ENCODE measurements at regions not wholly inside any gene's neighbourhood (a gene's known extent, or its start where the extent isn't known, plus 50 kb on each side); places are given as distances from the start of the nearest gene placed in this dataset.

Small RNA genes in the stretch of these regions (small RNA-seq; reads per million reads assigned to genes)
- 0 reads per million in 2 donors for gene AP000522.1
